SK-MEL-5 (cell line): ENCODE measurements at regions not wholly inside any gene's neighbourhood (a gene's known extent, or its start where the extent isn't known, plus 50 kb on each side); places are given as distances from the start of the nearest gene placed in this dataset.
"Not testable (repeated sequence)": the region's sequence is repeated elsewhere in the genome, so short reads cannot be mapped to it uniquely, and the experiment has no call there.

Source experiments
- DNase-seq: peaks from one replicate; pipeline ENCODE4 v3.0.0-alpha.2; 2016; ENCODE audit warnings: low read depth, low spot score
- in situ Hi-C: cut with HindIII; loops from 2 replicates; pipeline ENCODE4 v1.10.0; 2016; ENCODE audit warnings: low sequenced_read_pairs, high pct_unique_total_duplicates, low pct_unique_long_range_greater_than_20kb

GRCh38 chr1:80523861-80524260 lies 1276.9 kb upstream of the ADGRL2 start:
- no peak for DNase-seq
- in situ Hi-C loops, result no loop called here

GRCh38 chr1:80523071-80523470 lies 1277.7 kb upstream of the ADGRL2 start:
- in situ Hi-C loops, result not testable (repeated sequence)

GRCh38 chr1:80520949-80521348 lies 1279.8 kb upstream of the ADGRL2 start:
- DNase-seq, result no peak
- in situ Hi-C loops, result no loop called here

More at GRCh38 chr1:80523071-80523470, 1277.7 kb upstream of the ADGRL2 start:
- DNase-seq, result not testable (repeated sequence)

GRCh38 chr1:80517062-80517461 lies 1283.7 kb upstream of the ADGRL2 start:
- in situ Hi-C loops, result no loop called here
- no peak for DNase-seq

GRCh38 chr1:80509965-80510522 lies 1290.7 kb upstream of the ADGRL2 start:
- DNase-seq, result no peak
- in situ Hi-C loops, result no loop called here

GRCh38 chr1:80506216-80506615 lies 1294.5 kb upstream of the ADGRL2 start:
- in situ Hi-C loops, result no loop called here
- DNase-seq, result no peak

- in situ Hi-C loops, result no loop called here
- no peak for DNase-seq
These were observed 1302.1 kb upstream of the ADGRL2 start for GRCh38 chr1:80498673-80499072.

GRCh38 chr1:80495806-80496205 lies 1304.9 kb upstream of the ADGRL2 start:
- no peak for DNase-seq
- in situ Hi-C loops, result no loop called here

GRCh38 chr1:80472145-80472544 lies 1328.6 kb upstream of the ADGRL2 start:
- in situ Hi-C loops, result no loop called here
- DNase-seq, result no peak

- in situ Hi-C loops, result no loop called here
- no peak for DNase-seq
These were observed 1332.4 kb upstream of the ADGRL2 start for GRCh38 chr1:80468356-80468755.

GRCh38 chr1:80462006-80462405 lies 1338.7 kb upstream of the ADGRL2 start:
- in situ Hi-C loops, result no loop called here
- no peak for DNase-seq

- in situ Hi-C loops, result no loop called here
- peak; percentile 3 for DNase-seq
These were observed 1343.3 kb upstream of the ADGRL2 start for GRCh38 chr1:80457409-80457808.

- in situ Hi-C loops, result no loop called here
- DNase-seq, result no peak
These were observed 1347.0 kb upstream of the ADGRL2 start for GRCh38 chr1:80453775-80454174.

- no peak for DNase-seq
- in situ Hi-C loops, result no loop called here
These were observed 1350.0 kb upstream of the ADGRL2 start for GRCh38 chr1:80450711-80451110.

- in situ Hi-C loops, result no loop called here
- no peak for DNase-seq
These were observed 1352.7 kb upstream of the ADGRL2 start for GRCh38 chr1:80448081-80448480.

- no peak for DNase-seq
- in situ Hi-C loops, result no loop called here
These were observed 1353.2 kb upstream of the ADGRL2 start for GRCh38 chr1:80447526-80447925.

- no peak for DNase-seq
- in situ Hi-C loops, result no loop called here
These were observed 1355.7 kb upstream of the ADGRL2 start for GRCh38 chr1:80445033-80445432.

- DNase-seq, result no peak
- in situ Hi-C loops, result no loop called here
These were observed 1356.6 kb upstream of the ADGRL2 start for GRCh38 chr1:80444171-80444570.

GRCh38 chr1:80441664-80442063 lies 1359.1 kb upstream of the ADGRL2 start:
- in situ Hi-C loops, result no loop called here
- DNase-seq, result peak; percentile 10

GRCh38 chr1:80436851-80437250 lies 1363.9 kb upstream of the ADGRL2 start:
- in situ Hi-C loops, result no loop called here
- no peak for DNase-seq
